ENCODE measurements at regions not wholly inside any gene's neighbourhood (a gene's known extent, or its start where the extent isn't known, plus 50 kb on each side); places are given as distances from the start of the nearest gene placed in this dataset.

GRCh38 chr18:51350081-51350480 lies 152.6 kb upstream of the MEX3C start:
- TF ChIP-seq CTCF (IDR thresholded peaks at IDR 0.05) (no peak), ZFX (IDR thresholded peaks at IDR 0.05; ENCODE audit: borderline replicate concordance) (no peak)

Measured in 22Rv1 (cell line).